Fibroblast of mammary gland (primary cell): ENCODE measurements at regions not wholly inside any gene's neighbourhood (a gene's known extent, or its start where the extent isn't known, plus 50 kb on each side); places are given as distances from the start of the nearest gene placed in this dataset.

Experiments
- DNase-seq: peaks from one replicate; pipeline ENCODE4 v3.0.0-alpha.2; 2010; ENCODE audit warnings: low read depth
- H3K4me3 ChIP-seq: 2 replicates; pipeline ENCODE4 v1.5.1; 2011; ENCODE audit warnings: low read depth, mild to moderate bottlenecking, low read length, moderate library complexity; ENCODE audit not compliant: control insufficient read depth
- CTCF ChIP-seq: conservative IDR thresholded peaks from 2 replicates; pipeline ENCODE4 v1.5.1; 2011; ENCODE audit warnings: low read depth, low read length, inconsistent platforms; ENCODE audit not compliant: control insufficient read depth, insufficient read depth

GRCh38 chr11:95684170-95684569, 105.4 kb downstream of the FAM76B start:
- H3K4me3 ChIP-seq: no peak overlapping the region
- no peak for DNase-seq
- no peak for TF ChIP-seq CTCF

- H3K4me3 ChIP-seq: no peak overlapping the region
- no peak for TF ChIP-seq CTCF
- peak; percentile 73 for DNase-seq
Measured at GRCh38 chr11:95682552-95682951, 107.0 kb downstream of the FAM76B start.

GRCh38 chr11:95680169-95680929, 109.2 kb downstream of the FAM76B start:
- H3K4me3 ChIP-seq: no peak overlapping the region
- TF ChIP-seq CTCF: no peak
- DNase-seq: peak; percentile 78

- DNase-seq: no peak
- TF ChIP-seq CTCF: no peak
- H3K4me3 ChIP-seq: no peak overlapping the region
Measured at GRCh38 chr11:95678988-95679387, 110.6 kb downstream of the FAM76B start.

GRCh38 chr11:95676308-95676707, 113.3 kb downstream of the FAM76B start:
- DNase-seq: no peak
- no peak overlapping the region for H3K4me3 ChIP-seq
- no peak for TF ChIP-seq CTCF

- no peak for DNase-seq
- H3K4me3 ChIP-seq: no peak overlapping the region
- TF ChIP-seq CTCF: no peak
Measured at GRCh38 chr11:95675585-95675984, 114.0 kb downstream of the FAM76B start.
